ENCODE measurements at regions not wholly inside any gene's neighbourhood (a gene's known extent, or its start where the extent isn't known, plus 50 kb on each side); places are given as distances from the start of the nearest gene placed in this dataset.
"Not testable (repeated sequence)": the region's sequence is repeated elsewhere in the genome, so short reads cannot be mapped to it uniquely, and the experiment has no call there.

DNA sequence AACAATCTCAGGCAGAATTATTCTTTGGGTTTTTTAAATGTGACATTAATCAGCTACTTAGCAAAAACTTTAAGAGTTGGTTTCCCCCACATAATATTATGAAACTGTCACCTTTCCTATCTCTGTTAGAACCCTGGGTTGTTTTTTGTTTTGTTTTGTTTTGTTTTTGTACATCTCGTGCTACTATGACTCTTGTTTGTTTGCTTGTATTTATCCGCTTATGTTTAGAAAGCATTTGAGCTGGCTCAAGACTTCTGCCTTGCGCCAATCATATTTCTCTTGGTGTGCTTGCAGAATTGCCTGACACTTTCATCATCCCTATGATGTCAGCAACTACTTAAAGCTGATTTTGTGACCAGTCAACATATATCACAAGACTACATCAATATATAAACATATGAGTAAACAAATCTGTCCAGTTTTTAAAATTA lies 116.9 kb downstream of the DCLK3 start:
- TF ChIP-seq, protein P1, sequence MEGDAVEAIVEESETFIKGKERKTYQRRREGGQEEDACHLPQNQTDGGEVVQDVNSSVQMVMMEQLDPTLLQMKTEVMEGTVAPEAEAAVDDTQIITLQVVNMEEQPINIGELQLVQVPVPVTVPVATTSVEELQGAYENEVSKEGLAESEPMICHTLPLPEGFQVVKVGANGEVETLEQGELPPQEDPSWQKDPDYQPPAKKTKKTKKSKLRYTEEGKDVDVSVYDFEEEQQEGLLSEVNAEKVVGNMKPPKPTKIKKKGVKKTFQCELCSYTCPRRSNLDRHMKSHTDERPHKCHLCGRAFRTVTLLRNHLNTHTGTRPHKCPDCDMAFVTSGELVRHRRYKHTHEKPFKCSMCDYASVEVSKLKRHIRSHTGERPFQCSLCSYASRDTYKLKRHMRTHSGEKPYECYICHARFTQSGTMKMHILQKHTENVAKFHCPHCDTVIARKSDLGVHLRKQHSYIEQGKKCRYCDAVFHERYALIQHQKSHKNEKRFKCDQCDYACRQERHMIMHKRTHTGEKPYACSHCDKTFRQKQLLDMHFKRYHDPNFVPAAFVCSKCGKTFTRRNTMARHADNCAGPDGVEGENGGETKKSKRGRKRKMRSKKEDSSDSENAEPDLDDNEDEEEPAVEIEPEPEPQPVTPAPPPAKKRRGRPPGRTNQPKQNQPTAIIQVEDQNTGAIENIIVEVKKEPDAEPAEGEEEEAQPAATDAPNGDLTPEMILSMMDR (IDR thresholded peaks at IDR 0.05; ENCODE audit: low read depth, low read length, missing control alignments): no peak
- H3K4me3 ChIP-seq (replicated peaks; ENCODE audit: low read depth, low read length): no peak overlapping the region
- no peak for DNase-seq (ENCODE audit: extremely low read depth, low read depth)

DNA sequence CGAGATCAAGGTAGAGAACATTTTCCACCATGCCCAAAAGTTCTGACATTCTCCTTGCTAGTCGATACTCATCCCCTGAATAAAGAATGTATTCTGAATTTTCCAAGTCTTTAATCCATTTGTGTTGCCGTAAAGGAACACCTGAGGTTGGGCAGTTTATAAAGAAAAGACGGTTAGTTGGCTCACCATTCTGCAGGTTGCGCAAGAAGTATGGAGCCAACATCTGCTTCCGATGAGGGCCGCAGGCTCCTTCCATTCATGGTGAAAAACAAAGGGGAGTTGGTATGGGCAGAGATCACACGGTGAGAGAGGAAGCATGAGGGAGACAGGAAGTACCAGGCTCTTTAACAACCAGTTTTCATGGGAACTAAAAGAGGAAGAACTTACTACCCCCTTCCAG lies 121.2 kb downstream of the DCLK3 start:
- TF ChIP-seq, protein P1 (IDR thresholded peaks at IDR 0.05; ENCODE audit: low read depth, low read length, missing control alignments): no peak
- H3K4me3 ChIP-seq (replicated peaks; ENCODE audit: low read depth, low read length): no peak overlapping the region
- no peak for DNase-seq (ENCODE audit: extremely low read depth, low read depth)

DNA sequence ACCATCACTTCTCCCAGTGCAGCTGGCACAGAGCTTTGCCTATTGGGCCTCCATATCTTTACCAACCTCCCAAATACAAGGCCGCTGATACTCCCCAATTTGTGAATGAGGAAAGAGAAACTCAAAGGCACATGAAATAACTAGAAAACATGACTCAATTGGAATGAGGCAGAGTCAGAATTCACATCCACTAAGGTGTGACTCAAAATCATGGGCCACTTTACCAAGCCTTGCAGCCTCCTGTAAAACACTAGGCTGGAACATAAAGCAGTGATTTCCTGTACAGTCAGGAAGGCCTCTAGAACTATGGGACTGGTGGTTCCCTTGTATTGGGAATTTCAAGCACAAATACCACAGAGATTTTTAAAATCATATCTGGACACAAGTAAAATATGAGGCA lies 128.6 kb downstream of the DCLK3 start:
- no peak for DNase-seq (ENCODE audit: extremely low read depth, low read depth)
- H3K4me3 ChIP-seq (replicated peaks; ENCODE audit: low read depth, low read length): no peak overlapping the region
- TF ChIP-seq, protein P1 (IDR thresholded peaks at IDR 0.05; ENCODE audit: low read depth, low read length, missing control alignments): no peak

DNA sequence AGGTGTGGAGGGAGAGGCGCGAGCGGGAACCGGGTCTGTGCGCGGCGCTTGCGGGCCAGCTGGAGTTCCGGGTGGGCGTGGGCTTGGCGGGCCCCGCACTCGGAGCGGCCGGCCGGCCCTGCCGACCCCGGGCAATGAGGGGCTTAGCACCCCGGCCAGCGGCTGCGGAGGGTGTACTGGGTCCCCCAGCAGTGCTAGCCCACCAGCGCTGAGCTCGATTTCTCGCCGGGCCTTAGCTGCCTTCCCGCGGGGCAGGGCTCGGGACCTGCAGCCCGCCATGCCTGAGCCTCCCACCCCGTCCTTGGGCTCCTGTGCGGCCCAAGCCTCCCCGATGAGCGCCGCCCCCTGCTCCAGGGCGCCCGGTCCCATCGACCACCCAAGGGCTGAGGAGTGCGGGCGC lies 130.5 kb downstream of the DCLK3 start:
- not testable (repeated sequence) for H3K4me3 ChIP-seq (replicated peaks; ENCODE audit: low read depth, low read length); DNase-seq (ENCODE audit: extremely low read depth, low read depth)

DNA sequence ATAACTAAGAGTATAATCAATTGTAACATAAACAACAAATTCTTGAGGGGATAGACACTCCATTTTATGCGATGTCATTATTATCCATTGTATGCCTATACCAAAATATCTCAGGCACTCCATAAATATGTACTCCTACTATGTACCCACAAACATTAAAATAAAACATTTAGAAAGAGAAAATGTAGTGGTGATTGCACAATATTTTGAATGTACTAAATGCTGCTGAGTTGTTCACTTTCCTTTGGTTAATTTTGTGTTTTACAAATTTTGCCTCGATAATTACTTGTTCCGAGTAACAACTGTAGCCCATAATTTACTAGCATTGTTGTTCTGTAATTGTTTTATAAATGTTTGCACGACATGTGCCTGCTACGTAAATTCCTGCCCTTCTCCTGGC lies 131.3 kb downstream of the DCLK3 start:
- TF ChIP-seq, protein P1 (IDR thresholded peaks at IDR 0.05; ENCODE audit: low read depth, low read length, missing control alignments): no peak
- no peak overlapping the region for H3K4me3 ChIP-seq (replicated peaks; ENCODE audit: low read depth, low read length)
- DNase-seq (ENCODE audit: extremely low read depth, low read depth): no peak

DNA sequence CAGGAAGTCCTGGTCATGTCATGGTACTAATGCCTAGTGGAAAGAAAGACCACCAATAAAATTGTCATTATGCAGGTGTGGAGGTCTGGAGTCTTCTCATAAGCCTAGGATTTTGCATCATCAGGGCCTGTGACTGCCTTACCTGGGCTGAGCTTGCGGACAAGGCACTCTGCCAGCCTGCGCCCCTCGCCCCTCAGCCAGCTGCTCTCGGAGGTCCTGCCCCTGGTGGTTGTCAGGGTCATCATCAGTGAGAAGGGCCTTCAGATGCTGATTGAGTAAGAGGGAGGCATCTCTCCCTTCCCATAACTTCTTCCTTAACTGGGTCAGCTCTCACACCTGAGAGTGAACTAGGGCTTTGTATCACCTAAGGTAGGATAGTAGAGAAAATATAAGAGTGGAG lies 132.8 kb downstream of the DCLK3 start:
- TF ChIP-seq, protein P1 (IDR thresholded peaks at IDR 0.05; ENCODE audit: low read depth, low read length, missing control alignments): no peak
- DNase-seq (ENCODE audit: extremely low read depth, low read depth): no peak
- no peak overlapping the region for H3K4me3 ChIP-seq (replicated peaks; ENCODE audit: low read depth, low read length)

DNA sequence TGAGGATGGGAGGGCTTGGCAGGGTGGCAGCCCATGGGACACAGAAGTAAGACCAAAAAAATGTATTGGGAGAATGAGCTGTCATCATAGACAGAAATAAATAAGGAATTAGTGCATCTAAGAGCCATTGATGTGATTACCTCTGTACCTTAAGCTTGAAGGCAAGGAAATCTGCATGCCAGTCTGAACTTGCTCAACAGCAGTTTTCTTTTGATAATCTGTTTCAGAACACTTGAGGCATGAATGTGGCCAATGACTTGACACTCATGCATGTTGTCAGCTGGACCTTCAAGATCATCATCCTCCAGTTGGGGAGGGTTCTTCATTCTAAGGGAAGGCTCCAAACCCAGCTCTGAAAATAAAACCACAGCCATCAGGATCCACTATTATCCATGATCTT lies 148.5 kb downstream of the DCLK3 start:
- no peak for DNase-seq (ENCODE audit: extremely low read depth, low read depth)
- H3K4me3 ChIP-seq (replicated peaks; ENCODE audit: low read depth, low read length): no peak overlapping the region
- TF ChIP-seq, protein P1 (IDR thresholded peaks at IDR 0.05; ENCODE audit: low read depth, low read length, missing control alignments): no peak

Data from HFF-Myc (cell line).